GM21515 (cell line): ENCODE measurements at regions not wholly inside any gene's neighbourhood (a gene's known extent, or its start where the extent isn't known, plus 50 kb on each side); places are given as distances from the start of the nearest gene placed in this dataset.
"Not testable (repeated sequence)": the region's sequence is repeated elsewhere in the genome, so short reads cannot be mapped to it uniquely, and the experiment has no call there.

ENCODE experiments used
- ATAC-seq: cut with Tn5 transposase; IDR thresholded peaks from one replicate; pipeline ENCODE4 v1.9.1; 2021; ENCODE audit not compliant: unreplicated experiment

GRCh38 chr4:12712648-12713339, 771.3 kb downstream of the RAB28 start:
- ATAC-seq: no peak

GRCh38 chr4:12707381-12708175, 776.6 kb downstream of the RAB28 start:
- no peak for ATAC-seq

DNA sequence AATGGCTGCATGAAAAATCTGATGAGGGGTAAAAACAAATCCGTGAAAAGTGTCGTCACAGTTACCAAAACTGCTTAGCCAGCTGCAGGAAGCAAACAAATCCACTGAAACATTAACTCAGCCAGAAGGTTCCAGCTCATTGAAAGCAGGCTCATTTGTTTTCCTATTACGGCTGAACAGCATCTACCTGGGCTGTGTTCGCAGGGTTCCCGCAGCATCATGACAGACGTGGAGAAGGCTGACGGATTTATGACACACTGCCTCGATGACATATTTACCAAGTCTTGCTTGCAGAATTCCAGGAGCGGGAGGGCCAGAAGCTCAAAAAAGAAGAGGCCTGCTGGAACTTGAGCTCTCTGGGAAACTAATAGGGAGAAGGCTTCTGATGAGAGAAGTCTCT, 781.1 kb downstream of the RAB28 start:
- ATAC-seq: no peak

DNA sequence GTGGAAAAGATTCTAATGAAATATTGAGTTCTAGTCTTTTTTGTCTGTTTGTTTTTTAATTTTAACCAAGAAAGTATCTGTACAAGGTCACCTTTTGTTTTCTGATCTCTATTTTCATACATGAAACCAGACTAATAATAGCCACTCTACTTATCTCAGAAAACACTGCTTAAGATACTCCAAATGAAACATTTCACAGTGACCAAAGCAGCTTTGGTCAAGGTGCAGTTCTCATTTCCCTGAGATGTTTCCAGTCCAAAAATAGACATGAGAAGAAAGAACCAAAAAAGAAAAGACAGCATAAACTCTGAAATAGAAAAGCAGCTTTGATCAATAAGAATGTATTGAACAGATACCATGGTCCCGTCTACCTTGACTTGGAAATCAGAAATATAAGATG, 782.8 kb downstream of the RAB28 start:
- no peak for ATAC-seq

GRCh38 chr4:12697970-12698369, 786.2 kb downstream of the RAB28 start:
- ATAC-seq: no peak

DNA sequence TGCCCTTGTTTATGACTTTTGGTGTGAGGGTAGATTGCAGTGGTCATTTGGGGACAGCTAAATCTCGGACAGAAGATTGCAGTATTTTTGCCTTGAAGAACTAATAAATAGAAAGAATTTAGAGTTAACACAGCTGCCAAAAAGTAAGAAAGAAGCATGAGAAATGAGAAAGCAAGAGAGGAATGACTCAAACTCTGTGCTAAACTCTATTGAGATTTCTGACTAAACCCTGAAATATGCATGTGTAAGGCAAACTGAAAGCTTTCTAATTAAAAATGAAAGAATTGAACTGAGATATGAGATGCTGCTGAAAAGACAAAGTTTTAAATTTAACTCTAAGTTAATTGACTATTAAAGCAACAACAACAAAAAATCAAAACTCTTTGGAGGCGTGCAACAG, 791.3 kb downstream of the RAB28 start:
- ATAC-seq: no peak

- ATAC-seq: no peak
Observed at GRCh38 chr4:12691168-12691567, 793.0 kb downstream of the RAB28 start.

- ATAC-seq: no peak
Observed at GRCh38 chr4:12689457-12689856, 794.7 kb downstream of the RAB28 start.

- ATAC-seq: no peak
Observed at GRCh38 chr4:12679217-12679616, 804.9 kb downstream of the RAB28 start.

DNA sequence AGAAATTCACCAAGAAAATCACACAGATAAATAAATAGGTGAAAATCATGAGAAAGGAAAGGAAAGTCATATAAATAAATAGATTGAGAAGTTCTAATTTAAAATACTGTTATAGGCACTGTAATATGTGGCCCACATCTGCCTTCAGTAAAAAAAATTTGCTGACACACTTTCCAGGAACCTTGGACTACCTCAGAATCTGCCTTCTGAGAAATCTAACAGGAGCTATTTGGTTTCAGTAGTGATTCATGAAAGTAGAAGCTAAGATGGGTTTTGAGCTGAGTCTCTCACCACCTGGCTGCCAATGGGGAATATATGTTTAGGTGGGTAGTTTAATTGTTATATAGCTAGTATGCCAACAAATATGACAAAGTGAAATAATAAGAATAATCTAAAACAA, 810.0 kb downstream of the RAB28 start:
- ATAC-seq: no peak

DNA sequence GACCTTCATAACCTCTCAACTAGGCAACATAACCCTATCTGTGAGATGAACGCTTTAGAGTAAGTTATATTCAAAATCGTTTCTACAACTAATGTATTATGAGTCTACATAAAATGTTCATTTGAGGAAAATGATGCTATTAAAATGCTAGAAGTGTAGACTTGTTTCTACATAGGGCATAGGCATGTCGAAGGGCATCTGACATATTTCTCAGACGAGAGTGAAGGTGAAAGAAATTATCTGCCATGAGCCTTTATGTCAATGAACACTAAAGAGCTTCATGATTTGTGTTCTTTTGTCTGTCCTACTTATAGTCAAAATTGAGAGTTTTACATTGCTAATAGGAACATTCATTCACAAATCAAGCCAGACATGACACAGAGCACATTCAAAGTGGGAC, 811.8 kb downstream of the RAB28 start:
- no peak for ATAC-seq

- no peak for ATAC-seq
Observed at GRCh38 chr4:12658146-12658545, 826.0 kb downstream of the RAB28 start.

GRCh38 chr4:12651876-12652275, 832.3 kb downstream of the RAB28 start:
- no peak for ATAC-seq

- ATAC-seq: no peak
Observed at GRCh38 chr4:12645732-12646131, 838.4 kb downstream of the RAB28 start.

DNA sequence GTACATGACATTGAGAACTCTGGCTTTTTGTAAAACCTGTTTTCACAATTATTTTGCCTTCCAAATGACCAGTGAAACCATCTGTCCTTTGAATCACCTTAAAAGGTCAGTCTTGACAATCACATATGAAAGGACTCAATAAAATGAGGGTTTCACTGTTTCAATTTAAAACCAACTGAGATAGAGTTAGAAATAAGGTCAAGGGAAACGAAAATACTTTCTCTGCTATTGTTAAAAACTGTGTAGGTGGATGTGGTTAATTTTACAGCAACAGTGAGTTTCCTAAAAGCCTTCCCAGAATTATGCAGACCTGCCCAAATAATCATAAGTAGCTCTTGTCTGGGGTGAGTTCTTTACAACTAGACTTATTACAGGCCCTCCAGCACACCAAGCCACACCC, 839.9 kb downstream of the RAB28 start:
- no peak for ATAC-seq

- no peak for ATAC-seq
Observed at GRCh38 chr4:12636191-12636590, 847.9 kb downstream of the RAB28 start.

DNA sequence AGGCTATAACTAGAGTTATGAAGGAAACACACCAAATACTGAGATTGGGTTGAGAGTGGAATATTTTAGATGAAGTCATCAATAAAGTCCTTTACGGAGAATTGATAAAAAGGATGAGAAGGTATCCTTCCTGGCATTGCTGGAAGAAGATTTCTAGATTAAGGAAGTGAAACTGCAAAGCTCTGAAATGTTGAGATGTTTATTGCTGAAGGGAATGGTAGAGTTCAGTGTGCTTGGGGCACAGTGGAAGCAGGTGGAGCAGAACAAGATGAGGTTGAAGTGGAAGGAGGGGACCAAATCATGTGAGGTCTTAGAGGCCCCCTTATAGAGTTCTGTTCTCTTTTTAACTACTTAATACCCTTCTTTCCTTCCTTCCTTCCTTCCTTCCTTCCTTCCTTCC, 848.5 kb downstream of the RAB28 start:
- no peak for ATAC-seq

GRCh38 chr4:12633053-12633651, 851.0 kb downstream of the RAB28 start:
- peak; percentile 98 for ATAC-seq

DNA sequence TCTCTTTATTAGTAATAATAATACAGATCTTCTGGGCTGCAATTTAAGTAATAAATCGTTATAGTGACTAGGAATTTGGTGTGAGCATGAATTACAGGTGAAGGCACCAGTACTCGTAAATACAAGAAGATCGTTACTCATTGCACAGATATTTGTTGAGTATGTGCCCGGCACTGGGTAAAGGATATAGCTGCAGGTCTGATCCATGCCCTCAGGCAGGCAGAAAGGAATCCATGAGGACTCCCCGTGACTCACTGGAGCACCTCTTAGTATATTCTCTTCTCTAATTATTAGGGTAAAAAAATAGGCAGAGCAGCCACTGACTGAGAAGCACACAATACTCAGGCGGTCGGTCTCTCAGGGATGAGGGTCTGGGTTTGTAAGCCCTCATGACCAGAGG, 868.3 kb downstream of the RAB28 start:
- no peak for ATAC-seq

DNA sequence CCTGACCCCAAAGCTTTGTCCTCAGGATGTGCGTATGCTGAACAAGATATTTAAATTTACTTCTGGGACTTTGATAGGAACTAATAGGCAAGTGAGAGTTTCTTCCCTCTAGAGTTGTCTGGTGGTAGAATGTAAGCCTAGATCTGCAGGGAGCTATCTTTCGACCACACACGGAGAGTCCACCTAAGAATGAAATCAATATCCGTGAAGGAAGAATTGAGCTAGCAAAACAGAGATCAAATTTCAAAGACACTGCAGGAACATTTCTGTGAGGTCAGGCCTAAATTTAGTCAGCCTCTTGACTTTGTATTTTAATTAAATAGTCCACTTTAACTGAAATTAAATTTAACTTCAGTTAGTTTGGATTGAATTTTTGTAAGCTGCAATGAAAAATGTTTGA, 871.3 kb downstream of the RAB28 start:
- no peak for ATAC-seq

DNA sequence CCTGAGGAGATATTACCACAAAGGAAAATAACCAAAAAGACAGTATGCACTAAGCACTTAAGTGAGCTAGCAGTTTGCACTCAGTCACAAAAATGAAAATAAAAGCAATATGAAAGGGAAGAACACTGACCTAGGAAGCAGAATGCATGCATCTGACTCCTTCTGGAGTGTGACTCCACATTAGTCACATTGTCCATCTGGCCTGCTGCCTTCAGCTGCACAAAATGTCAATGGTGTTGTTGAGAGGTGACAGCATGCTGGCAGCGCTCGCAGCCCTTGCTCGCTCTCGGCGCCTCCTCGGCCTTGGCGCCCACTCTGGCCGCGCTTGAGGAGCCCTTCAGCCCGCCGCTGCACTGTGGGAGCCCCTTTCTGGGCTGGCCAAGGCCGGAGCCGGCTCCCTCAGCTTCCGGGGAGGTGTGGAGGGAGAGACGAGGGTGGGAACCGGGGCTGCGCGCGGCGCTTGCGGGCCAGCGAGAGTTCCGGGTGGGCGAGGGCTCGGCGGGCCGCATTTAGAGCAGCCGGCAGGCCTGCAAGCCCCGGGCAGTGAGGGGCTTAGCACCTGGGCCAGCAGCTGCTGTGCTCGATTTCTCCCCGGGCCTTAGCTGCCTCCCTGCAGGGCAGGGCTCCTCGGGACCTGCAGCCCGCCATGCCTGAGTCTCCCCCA, 874.8 kb downstream of the RAB28 start:
- not testable (repeated sequence) for ATAC-seq

DNA sequence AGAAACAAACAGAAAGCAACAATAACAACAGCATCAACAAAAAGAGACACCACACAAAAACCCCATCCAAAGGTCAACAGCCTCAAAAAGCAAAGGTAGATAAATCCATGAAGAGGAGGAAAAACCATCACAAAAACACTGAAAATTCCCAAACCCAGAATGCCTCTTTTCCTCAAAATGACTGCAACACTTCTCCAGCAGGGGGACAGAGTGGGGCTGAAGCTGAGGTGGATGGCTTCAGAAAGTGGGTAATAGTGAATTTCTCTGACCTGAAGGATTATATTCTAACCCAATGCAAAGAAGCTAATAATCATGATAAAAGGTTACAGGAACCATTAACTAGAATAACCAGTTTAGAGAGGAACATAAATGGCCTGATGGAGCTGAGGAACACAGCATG, 888.2 kb downstream of the RAB28 start:
- no peak for ATAC-seq
